HG02938 (cell line): ENCODE measurements at regions not wholly inside any gene's neighbourhood (a gene's known extent, or its start where the extent isn't known, plus 50 kb on each side); places are given as distances from the start of the nearest gene placed in this dataset.

Experiments
- ATAC-seq: cut with Tn5 transposase; IDR thresholded peaks from one replicate; pipeline ENCODE4 v1.9.1; 2021; ENCODE audit warnings: mild to moderate bottlenecking, moderate library complexity; ENCODE audit not compliant: unreplicated experiment

DNA sequence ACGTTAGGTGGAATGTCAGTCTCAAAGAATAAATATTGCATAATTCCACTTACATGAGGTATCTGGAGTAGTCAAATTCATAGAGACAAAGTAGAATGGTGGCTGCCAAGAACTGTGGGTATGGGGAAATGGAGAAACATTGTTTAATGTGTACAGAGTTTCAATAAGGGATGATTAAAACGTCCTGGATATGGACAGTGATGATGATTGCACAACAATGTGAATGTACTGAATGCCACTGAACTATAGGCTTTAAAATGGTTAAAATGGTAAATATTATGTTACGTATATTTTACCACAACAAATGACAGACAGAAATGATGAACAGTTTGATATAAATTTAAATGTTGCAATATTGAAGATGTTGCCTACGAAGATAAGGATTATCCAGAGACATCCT, 602.0 kb upstream of the PKDCC start:
- ATAC-seq, result no peak

DNA sequence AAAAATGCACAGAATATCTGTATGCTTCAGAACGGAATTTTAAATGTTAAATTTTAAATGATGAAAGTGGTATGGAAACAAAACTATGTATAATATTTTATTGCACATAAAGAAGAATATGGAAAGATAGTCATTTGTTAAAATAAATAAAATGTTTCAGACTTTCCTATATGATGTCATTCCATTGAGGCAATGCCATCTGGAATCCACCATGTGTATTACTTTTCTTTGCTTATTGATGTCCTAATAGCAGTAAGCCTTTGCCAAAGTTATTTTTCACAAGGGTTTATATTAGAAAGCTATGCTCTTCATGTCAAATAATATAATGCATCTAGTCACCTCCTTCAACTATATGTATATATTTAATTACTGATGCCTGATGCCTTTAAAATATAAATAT, 601.6 kb upstream of the PKDCC start:
- ATAC-seq, result no peak

DNA sequence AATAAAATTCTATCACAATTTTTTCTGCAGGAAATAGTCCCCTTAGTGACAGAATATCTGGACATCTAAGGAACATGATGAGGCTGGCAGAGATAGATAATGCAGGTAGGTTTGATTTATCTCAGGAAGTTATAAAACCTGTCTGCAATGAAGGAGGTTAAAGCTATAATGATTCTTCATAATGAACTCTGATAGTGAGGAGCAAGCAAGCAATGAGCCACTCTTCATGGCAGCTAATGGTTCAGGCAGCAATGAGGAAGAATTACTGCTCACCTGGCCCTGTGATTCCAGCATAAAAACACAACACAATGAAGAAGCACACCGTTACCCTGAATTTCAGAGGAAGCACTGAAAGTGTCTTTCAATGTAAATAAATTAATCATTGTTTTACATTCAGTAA, 599.6 kb upstream of the PKDCC start:
- no peak for ATAC-seq

DNA sequence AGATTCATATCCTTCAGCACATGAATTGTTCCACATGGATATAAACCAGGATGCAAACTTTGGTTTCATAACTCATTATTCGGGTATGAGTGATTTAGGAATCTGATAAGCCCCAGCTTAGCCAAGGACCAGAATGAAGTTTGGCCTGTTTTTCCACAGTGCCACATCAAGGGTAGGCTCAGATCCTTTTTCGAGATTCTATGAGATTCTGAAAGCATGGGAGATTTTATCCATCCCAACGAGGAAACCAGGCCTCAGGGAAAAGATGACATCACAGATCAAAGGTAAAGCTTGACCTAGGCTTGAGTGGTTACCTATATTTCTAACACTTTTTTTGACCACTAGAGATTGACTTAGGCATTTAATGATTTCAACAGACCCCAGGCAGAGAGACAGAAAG, 590.8 kb upstream of the PKDCC start:
- no peak for ATAC-seq

DNA sequence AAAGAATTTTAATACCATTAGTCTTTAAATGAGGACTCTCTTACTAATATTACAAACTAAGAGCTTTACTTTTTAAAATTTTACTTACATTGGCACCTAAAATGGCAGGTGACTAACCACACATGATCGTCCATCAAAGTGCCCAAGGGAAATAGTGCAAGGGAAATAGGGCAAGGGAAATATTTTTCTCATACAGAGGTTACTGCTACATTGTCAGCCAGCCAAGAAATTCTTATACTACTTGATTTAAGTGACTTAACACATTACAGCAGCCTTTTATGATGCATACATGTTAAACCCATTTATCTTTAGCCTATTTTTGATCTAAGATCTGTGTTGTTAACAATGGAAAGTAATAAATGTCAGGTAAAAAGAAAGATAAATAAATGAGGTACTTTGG, 587.2 kb upstream of the PKDCC start:
- no peak for ATAC-seq

DNA sequence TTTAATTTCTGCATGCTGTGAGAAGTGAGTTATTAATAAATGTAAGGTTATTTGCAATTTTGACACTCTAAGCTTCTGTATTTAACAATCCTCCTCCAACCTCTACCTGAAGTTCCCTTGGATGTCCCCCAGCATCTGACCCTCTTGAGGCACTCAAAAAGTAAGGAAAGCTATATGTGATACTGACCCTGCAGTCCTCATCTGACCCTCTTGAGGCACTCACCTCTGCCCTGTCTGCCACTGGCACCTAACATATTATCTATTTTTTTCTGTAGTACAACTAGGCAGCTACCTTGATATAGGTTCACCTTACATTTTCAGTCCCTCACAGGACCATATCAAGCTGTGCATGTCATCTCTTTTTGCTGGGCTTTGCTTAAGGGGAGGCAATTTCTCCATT, 583.4 kb upstream of the PKDCC start:
- ATAC-seq, result no peak

DNA sequence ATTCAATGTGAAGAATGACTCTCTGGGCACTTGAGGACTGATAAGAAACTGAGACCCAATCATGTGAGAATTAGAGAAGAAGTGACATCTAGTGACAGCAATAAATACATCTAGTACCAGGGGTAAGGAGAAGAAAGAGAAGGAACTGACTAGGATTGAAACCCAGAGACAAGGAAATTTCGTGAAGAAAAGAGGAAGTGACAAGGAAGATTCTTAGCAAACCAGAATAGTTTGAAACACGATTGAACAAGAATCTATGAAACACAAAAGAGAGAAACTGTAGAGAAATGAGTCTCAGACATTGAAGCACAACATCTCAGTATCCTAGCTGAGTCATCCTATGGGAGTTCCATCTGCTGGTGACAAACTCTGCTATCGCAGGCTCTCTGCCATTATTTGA, 571.9 kb upstream of the PKDCC start:
- ATAC-seq, result peak; percentile 48

DNA sequence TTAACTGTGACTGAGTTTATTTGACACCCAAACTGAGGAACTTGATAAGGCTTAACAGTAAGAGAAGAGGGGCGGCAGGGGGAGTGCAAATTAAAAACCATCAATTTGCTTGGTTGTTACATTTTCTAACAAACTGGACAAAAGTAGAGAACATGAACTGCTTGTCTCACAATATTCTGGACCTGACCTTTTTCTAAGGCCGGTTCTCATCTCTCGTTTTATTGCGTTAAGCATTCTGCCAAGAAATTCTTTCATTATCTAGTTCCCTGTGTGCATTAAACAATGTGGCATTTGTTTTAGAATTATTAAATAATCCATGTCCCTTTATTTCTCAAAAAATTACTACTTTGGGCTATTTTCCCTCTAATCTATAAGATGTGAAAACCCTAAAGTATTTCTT, 565.2 kb upstream of the PKDCC start:
- no peak for ATAC-seq

DNA sequence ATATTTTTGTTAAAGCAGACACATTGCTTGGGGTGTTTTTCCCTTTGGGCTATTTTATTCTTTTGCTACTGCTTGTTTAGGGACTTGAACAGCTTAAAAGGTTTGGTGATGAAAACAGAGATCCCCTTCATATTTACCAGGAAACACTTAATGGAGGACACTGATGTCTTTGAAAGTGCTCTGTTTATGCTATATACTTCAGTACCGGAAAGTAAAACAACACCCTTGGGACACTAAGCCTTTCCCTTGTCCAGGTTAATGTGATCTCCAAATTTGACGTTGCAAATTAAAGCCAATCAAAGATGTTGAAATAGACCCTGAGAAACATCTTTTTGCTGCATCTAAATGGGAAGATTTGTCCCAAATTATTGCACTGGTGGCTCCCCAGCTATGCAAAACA, 564.6 kb upstream of the PKDCC start:
- no peak for ATAC-seq

DNA sequence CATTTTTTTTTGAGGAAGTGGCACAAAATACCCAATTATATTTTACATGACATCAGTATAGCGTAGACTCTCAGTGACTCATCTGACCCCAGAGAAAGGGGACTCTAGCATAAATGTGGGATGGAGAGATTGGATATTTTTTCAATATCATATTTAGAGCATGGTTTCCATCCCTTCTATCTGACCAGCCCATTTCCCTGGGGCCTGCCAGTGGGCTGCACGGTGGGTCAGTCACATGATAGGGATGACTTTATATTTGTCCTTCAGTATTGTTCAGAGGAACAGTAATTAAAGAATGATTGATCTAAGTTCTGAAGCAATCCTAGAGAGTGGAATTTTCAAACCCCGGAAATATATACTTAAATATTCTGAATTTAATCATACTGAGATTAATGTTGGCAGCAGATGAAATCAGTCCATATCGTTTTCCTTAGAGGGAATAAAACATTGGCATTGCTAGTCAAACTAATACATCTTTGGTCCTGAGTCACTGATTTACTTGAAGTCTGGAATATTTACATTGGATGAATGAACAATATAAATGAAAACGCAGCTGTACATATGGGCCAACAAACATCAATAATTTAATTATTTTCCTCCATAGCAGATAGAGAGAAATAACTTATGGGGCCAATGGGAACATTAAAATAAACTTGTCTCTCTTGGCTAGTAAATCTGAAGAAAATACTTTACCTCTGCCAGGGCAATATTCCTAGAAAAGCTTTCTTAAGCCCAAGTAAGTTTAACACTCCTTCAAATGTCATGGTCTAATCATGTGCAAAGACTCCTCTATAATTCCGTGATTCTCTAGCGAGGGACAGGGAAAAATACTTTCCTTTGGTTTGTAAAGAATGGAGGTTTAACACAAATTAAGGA, 563.6 kb upstream of the PKDCC start:
- no peak for ATAC-seq

DNA sequence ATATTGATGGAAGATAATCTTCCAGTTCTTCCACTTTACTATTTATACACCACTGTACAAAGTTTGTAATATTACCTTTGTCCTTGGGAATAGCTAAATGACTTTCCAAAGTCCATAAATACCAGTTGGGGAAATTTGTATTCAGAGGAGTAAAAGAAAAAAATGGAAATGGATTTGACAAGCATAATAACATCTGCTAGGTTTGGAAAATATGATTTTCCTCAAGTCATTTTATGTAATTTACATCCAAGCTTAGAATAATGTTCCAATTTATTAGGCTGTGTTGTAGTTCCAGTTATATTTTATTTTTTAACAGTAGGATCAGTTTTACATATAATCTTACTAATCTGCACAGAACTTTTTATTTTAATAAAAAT, 563.0 kb upstream of the PKDCC start:
- ATAC-seq, result no peak

DNA sequence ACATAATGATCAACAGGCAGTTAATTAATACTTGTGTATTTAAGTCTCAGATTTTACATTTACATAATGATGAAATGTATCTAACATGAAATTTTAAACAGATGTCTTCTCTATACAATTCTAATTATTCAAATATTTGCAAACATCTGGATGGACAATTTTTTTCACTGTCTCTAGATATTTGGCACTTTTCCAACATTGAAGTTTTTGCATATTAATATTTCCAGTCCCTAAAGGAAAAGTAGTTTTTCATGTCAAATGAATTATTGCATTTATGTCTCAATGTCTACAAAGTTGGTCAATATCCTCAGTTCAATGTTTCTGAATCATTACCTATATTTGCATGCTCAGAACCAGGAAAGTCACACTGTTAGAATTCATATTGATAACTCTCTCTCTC, 560.9 kb upstream of the PKDCC start:
- no peak for ATAC-seq

DNA sequence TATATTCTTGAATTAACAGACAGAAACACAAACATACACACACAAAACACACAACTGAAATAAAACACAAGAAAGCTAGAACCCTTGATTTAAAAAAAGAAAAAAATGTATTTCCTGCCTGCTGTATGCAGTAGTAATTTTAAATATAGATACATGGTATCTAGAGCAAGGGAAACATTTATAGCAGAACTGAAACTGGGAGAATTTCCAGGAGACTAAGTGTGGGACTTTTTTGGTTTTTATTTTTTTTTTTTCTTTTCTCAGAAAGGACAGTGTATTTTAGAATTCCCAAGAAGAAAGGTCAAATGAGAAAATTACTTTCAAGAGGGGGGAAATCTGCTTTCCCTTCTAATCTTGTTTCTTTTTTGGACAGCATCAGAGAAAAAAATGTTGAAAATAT, 558.9 kb upstream of the PKDCC start:
- ATAC-seq, result no peak

DNA sequence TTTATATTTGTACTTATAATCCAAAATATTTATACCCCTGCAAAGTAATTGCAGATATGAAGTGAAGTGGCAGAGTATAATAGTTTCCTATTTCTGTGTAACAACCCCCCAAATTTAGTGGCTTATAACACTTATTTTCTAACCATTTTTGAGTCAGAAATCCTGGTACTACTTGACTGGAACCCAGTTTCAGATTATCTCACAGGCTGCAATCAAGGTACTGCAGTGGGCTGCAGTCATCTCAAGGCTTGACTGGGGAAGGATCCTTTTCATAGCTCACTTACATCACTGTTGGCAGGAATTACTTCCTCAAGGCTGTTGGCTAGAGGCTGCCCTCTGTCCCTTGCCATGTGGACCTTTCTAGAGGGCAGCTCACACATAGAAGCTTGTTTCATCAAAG, 558.2 kb upstream of the PKDCC start:
- ATAC-seq, result no peak

DNA sequence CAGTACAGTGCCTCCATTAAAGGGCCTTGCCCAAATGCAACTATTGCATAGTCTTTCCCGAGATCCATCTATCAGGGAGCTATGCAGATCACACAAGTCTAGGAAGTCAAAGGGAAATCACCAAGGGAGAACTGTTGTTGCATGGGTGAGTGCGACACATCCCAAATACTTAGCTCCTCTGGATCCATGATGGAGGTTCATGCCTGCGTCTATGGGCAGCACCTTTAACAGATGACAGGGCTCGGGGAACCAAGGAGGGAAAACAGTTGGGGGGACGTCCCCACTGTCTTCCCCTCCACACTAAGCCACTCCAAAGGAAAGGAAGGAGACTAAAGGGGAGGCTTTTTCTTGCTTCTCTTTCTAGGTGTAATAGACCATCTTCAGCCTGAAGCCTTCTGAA, 552.8 kb upstream of the PKDCC start:
- ATAC-seq, result no peak

DNA sequence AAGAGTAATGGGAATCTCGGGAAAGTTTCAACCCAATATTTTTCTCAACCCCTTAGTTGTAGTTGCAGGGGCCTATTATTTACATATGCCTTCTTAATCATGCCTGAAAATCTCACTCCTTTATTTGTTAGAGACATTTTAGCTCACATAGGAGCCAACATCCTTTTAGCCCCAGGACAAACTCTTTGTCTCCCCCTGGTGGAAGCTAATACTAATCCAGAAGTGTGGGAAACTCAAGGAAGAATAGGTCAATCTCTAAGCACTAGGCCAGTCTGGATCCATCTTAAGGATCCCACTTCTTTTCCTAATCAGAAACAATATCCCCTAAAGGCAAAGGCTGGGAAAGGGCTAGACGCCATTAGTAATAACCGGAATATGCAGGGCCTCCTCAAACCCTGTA, 550.9 kb upstream of the PKDCC start:
- no peak for ATAC-seq

DNA sequence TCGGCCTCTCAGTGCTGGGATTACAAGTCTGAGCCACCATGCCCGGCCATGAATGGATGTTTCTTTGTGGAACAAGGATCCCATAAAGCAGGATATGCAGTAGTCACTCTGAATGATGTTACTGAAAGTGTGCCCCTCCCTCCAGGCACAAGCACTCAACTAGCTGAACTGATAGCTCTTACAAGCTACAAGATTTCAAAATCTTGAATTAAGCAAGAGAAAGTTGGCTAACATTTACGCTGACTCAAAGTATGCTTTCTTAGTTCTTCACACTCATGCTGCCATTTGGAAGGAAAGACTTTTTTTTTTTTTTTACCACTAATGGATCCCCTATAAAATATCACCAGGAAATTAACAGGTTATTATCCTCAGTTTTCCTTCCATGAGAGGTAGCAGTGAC, 549.0 kb upstream of the PKDCC start:
- no peak for ATAC-seq

DNA sequence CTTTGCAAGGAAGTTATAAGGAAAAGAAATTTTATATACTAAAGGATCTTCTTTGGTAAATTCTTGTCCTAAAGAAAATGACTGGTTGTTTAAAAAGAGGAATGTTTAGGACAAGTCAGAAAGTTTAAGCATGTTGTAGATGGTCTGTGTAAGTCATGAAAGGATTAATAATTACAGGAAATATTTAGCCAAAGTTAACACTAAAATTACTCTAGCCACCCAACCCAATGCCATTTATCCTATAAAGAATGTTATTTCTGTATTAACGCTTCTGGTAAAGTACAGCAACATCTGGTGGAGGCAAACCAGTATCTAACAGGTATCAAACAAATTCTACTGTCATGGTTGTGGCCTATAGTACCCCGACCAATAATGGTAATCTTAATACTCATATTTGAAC, 546.9 kb upstream of the PKDCC start:
- no peak for ATAC-seq

DNA sequence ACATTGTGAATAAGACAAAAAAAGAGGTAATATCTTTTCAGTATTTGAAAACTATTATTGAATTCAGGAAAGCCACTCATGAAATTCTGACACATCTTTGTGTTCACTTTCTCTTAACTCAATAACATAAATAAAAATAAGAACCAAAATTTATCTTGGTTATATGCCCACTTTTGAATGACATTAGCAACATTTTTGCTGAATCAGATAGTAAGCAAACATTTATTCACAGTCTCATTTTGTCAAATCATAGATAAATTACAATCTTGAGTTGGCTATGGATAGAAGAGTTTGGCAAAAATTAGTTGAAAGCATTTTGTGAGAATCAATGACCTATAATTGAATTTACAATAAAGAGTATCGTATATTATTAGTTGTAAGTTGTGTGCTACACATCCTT, 545.1 kb upstream of the PKDCC start:
- no peak for ATAC-seq

DNA sequence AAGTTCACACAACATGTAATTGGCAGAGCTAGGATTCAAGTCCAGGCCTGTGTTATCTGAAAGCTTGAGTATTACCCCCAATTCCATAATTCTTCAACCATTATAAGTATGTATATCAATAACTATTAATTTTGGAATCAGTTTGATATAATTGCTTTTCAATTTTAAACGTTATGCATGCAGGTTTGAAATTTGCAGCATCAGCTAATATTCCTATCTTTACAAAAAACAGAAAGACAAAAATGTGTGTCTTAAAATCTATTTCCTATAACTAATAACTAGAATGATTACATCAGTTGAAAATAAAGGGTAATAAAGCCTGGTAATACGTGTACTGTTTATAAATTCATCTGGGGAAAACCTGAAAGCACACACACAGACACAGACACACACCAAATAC, 543.3 kb upstream of the PKDCC start:
- no peak for ATAC-seq

DNA sequence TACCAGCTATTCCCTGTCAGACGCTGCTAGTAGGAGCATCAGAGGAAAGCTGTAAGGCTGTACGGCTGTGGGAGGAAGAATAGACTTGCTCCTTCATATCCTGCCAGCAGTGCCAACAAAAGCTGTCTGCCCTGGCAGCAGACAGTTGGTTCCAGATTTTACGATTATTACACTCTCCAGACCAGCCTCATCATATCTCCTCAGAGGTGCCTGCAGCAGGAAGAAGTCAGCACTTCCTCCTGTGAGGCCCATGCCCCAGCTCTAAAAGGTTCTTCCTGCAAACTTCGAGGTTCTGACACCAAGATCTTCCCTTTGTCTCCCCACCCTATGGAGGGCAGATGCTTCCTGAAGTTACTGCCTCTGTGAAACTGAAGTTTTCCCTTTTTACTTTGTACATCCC, 537.7 kb upstream of the PKDCC start:
- ATAC-seq, result no peak

DNA sequence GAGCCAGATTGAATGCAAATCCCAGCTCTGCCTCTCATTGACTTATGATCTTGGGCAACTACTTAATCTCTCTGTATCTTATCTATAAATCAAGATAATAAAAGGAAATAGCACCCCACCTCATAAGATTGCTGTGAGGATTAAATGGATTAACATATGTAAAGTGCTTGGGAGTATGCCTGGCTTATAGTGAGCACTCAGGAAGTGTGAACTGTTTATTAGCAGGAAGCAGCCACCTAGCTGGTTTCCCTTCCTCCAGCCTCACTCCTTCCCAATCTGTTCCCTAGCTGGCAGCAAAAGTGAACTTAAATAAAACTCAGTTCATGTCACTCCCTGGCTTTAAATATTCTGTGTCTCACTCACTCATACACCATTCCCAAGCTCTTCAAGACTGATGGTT, 526.6 kb upstream of the PKDCC start:
- no peak for ATAC-seq
